Sigmoid colon (tissue), 6 donors: ENCODE measurements at regions not wholly inside any gene's neighbourhood (a gene's known extent, or its start where the extent isn't known, plus 50 kb on each side); places are given as distances from the start of the nearest gene placed in this dataset.

Source experiments
- DNase-seq: peaks from one replicate; pipeline ENCODE4 v3.0.0-alpha.2; 2019
- H3K27ac ChIP-seq, 4 donors: fragments of 200-600 bp; sonication (generic); one replicate each; pipeline ENCODE4 v1.5.1; 2016 to 2019; ENCODE audit warnings: mild to moderate bottlenecking in 1 of 4
- H3K27me3 ChIP-seq, 3 donors: fragments of 200-600 bp; sonication (generic); one replicate each; pipeline ENCODE4 v1.5.1; 2019; ENCODE audit warnings: mild to moderate bottlenecking in 1 of 3
- H3K36me3 ChIP-seq, 4 donors: fragments of 200-600 bp; sonication (generic); one replicate each; pipeline ENCODE4 v1.5.1; 2016 to 2019
- H3K4me1 ChIP-seq, 4 donors: fragments of 200-600 bp; sonication (generic); one replicate each; pipeline ENCODE4 v1.5.1; 2017 to 2019
- H3K4me3 ChIP-seq, 4 donors: fragments of 200-600 bp; sonication (generic); one replicate each; pipeline ENCODE4 v1.5.1; 2017 to 2019; ENCODE audit warnings: mild to moderate bottlenecking in 2 of 4, moderate library complexity in 1 of 4
- H3K9me3 ChIP-seq, 4 donors: fragments of 200-600 bp in 3 of 4; sonication (generic) in 3 of 4; one replicate each; pipeline versions ENCODE4 v1.5.1 to v1.6.1; 2013 to 2019
- CTCF ChIP-seq, 4 experiments: fragments of 450-650 bp in 3 of 4; fragments of 200-600 bp in 1 of 4; IDR thresholded peaks; one replicate each; pipeline ENCODE4 v1.5.1; 2016 to 2019; ENCODE audit warnings: antibody characterized with exemption in 4 of 4, mild to moderate bottlenecking in 3 of 4, moderate library complexity in 2 of 4
- EP300 ChIP-seq, 4 donors: sonication (generic); formaldehyde crosslinking; IDR thresholded peaks; one replicate each; pipeline ENCODE4 v1.6.1; 2017; ENCODE audit warnings: antibody characterized with exemption in 4 of 4
- POLR2A ChIP-seq, 2 donors: fragments of 450-650 bp; IDR thresholded peaks; one replicate each; pipeline ENCODE4 v1.6.1; 2016; ENCODE audit warnings: antibody characterized with exemption in 2 of 2, mild to moderate bottlenecking in 2 of 2, moderate library complexity in 2 of 2
- POLR2AphosphoS5 ChIP-seq, 4 donors: sonication (generic); formaldehyde crosslinking; IDR thresholded peaks; one replicate each; pipeline ENCODE4 v1.6.1; 2017; ENCODE audit warnings: antibody characterized with exemption in 4 of 4
- WGBS, 2 donors: extraction: QIAGEN DNeasy Blood & Tissue Kit; methylation state at CpG; one replicate each; pipeline ENCODE4 v1.1.7; 2013; 5-methylcytosine and 5-hydroxymethylcytosine counted together
- intact Hi-C: fragments of 100-400 bp; cut with DNase I; formaldehyde crosslinking; loops from one replicate; pipeline ENCODE4 v1.15.1; 2023
- donor health status: healthy with polysubstance abuse.
- donor health status: healthy.

GRCh38 chr11:130603335-130603906, 155.0 kb downstream of the ADAMTS15 start:
- intact Hi-C loops = loop anchor here (5.0 kb wide), 1 partner anchor 81 kb away; no protein-coding TSS in a partner anchor
- DNase-seq = no peak
- no peaks in the 10 kb centered on the region for H3K27me3 ChIP-seq
- TF ChIP-seq POLR2AphosphoS5 (IDR thresholded peaks at IDR 0.05) = no peak
- no peak overlapping the region for H3K4me3 ChIP-seq
- peaks cover 0 to 52% (median 50%) of the 10 kb centered on the region in 4 donors for H3K4me1 ChIP-seq
- WGBS, 2 donors = 20 to 62% methylated on average over 7 of the region's 7 CpGs
- peak overlapping the region in 3 of 4 donors; percentile 64 to 75 (median 75) for H3K27ac ChIP-seq
- no peaks in the 10 kb centered on the region for H3K36me3 ChIP-seq
- no peaks in the 10 kb centered on the region for H3K9me3 ChIP-seq

- no peaks in the 10 kb centered on the region for H3K27me3 ChIP-seq
- intact Hi-C loops = loop anchor here (5.0 kb wide), 1 partner anchor 82 kb away; no protein-coding TSS in a partner anchor
- H3K9me3 ChIP-seq = no peaks in the 10 kb centered on the region
- peaks cover 0 to 61% (median 56%) of the 10 kb centered on the region in 4 donors for H3K4me1 ChIP-seq
- no peak overlapping the region for H3K27ac ChIP-seq
- no peak overlapping the region for H3K4me3 ChIP-seq
- TF ChIP-seq EP300 (IDR thresholded peaks at IDR 0.05) = no peak
- TF ChIP-seq POLR2AphosphoS5 (IDR thresholded peaks at IDR 0.05) = no peak
- TF ChIP-seq CTCF (IDR thresholded peaks at IDR 0.05) = no peak
- TF ChIP-seq POLR2A (IDR thresholded peaks at IDR 0.05) = no peak
- H3K36me3 ChIP-seq = no peaks in the 10 kb centered on the region
- DNase-seq = no peak
- WGBS, 2 donors = 77 to 86% methylated on average over 1 of the region's 1 CpG
Observed at GRCh38 chr11:130604606-130605005, 156.2 kb downstream of the ADAMTS15 start.

- TF ChIP-seq POLR2A (IDR thresholded peaks at IDR 0.05) = no peak
- TF ChIP-seq CTCF (IDR thresholded peaks at IDR 0.05) = no peak
- no peak for TF ChIP-seq POLR2AphosphoS5 (IDR thresholded peaks at IDR 0.05)
- TF ChIP-seq EP300 (IDR thresholded peaks at IDR 0.05) = no peak
- 88 to 93% methylated on average over 4 of the region's 4 CpGs for WGBS, 2 donors
- H3K27ac ChIP-seq = peak overlapping the region; percentile 20 to 77 (median 46)
- H3K36me3 ChIP-seq = no peaks in the 10 kb centered on the region
- no peak for DNase-seq
- intact Hi-C loops = no loop called here
- no peaks in the 10 kb centered on the region for H3K27me3 ChIP-seq
- peaks cover 0 to 60% (median 49%) of the 10 kb centered on the region in 4 donors for H3K4me1 ChIP-seq
- no peak overlapping the region for H3K4me3 ChIP-seq
- no peaks in the 10 kb centered on the region for H3K9me3 ChIP-seq
Observed at GRCh38 chr11:130606178-130606577, 157.7 kb downstream of the ADAMTS15 start.

- Histone ChIP-seq H3K27ac (peak overlapping the region; percentile 20 to 77 (median 46)), H3K4me1 (peaks cover 0 to 57% (median 46%) of the 10 kb centered on the region in 4 donors)
- DNase-seq = peak; percentile 75
Observed at GRCh38 chr11:130606781-130607511, 158.5 kb downstream of the ADAMTS15 start.

More at GRCh38 chr11:130606781-130607511, 158.5 kb downstream of the ADAMTS15 start:
- Histone ChIP-seq H3K9me3 (no peaks in the 10 kb centered on the region), H3K4me3 (no peak overlapping the region), H3K36me3 (no peaks in the 10 kb centered on the region), H3K27me3 (no peaks in the 10 kb centered on the region)
- no peak for TF ChIP-seq CTCF (IDR thresholded peaks at IDR 0.05)
- TF ChIP-seq POLR2AphosphoS5 (IDR thresholded peaks at IDR 0.05) = peak in 3 of 4 donors; percentile 27 to 54 (median 51)
- intact Hi-C loops = no loop called here
- 63 to 67% methylated on average over 10 of the region's 10 CpGs for WGBS, 2 donors
